ENCODE measurements at regions not wholly inside any gene's neighbourhood (a gene's known extent, or its start where the extent isn't known, plus 50 kb on each side); places are given as distances from the start of the nearest gene placed in this dataset.

DNA sequence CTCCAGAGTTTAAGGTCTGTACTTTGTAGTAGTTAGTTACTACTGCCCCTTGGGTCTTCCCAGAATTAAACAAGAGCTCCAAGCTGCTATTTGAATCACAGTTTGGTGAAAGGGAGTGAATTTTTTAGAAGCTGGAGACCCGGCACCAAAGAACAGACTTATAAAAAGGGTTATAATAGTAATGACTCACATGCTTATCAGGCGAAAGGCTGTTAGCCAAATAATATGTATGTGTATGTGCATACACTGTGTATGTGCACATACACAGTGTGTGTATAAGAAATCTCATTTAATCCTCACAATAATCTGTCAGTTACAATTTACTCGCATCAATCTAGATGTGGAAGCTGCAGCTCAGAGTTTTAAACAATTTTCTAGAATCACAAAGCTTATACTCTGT, 59.5 kb upstream of the ITGA1 start:
- Histone ChIP-seq H3K18ac (ENCODE audit: extremely low read depth, low read length) (no peak overlapping the region), H3K4me3 (ENCODE audit: extremely low read depth in 1 of 4, insufficient read depth in 2 of 4, low read depth in 3 of 4, low read length in 4 of 4) (no peak overlapping the region), H2BK12ac (ENCODE audit: low read depth, low read length) (no peak overlapping the region), H4K20me1 (replicated peaks in 1 of 2; ENCODE audit: control insufficient read depth in 1 of 2, insufficient read depth in 2 of 2, low read length in 2 of 2) (no peaks in the 10 kb centered on the region), H2BK15ac (ENCODE audit: low read length) (no peak overlapping the region), H3K4ac (replicated peaks; ENCODE audit: insufficient read length, low read depth, low read length) (no peak overlapping the region), H3K36me3 (ENCODE audit: control insufficient read depth in 2 of 4, insufficient read depth in 4 of 4, low read length in 3 of 4) (no peaks in the 10 kb centered on the region), H3K27me3 (replicated peaks in 1 of 4; ENCODE audit: control insufficient read depth in 3 of 4, extremely low read depth in 1 of 4, insufficient read depth in 3 of 4, low read length in 3 of 4) (no peaks in the 10 kb centered on the region), H2BK20ac (ENCODE audit: low read length) (no peak overlapping the region), H2BK5ac (ENCODE audit: low read depth, low read length) (no peak overlapping the region), H3K14ac (ENCODE audit: insufficient read length) (no peak overlapping the region), H2AK5ac (ENCODE audit: low read depth, low read length) (no peak overlapping the region), H3K79me2 (ENCODE audit: control insufficient read depth in 1 of 2, insufficient read depth in 2 of 2, low read length in 2 of 2) (no peaks in the 10 kb centered on the region), H3K23ac (ENCODE audit: insufficient read length) (no peak overlapping the region), H4K8ac (ENCODE audit: extremely low read depth, insufficient read depth, low read length) (no peak overlapping the region), H3K9ac (replicated peaks in 1 of 4; ENCODE audit: extremely low read depth in 1 of 4, low read depth in 3 of 4, low read length in 3 of 4) (no peak overlapping the region), H4K91ac (replicated peaks; ENCODE audit: insufficient read length, low read length) (no peak overlapping the region), H2AFZ (ENCODE audit: low read length) (no peak overlapping the region), H3K9me3 (ENCODE audit: insufficient read depth in 2 of 2, low read depth in 1 of 2, low read length in 1 of 2) (peaks cover 0 to 3% of the 10 kb centered on the region in 2 experiments; a peak in 2 of 4 replicates), H3K56ac (replicated peaks; ENCODE audit: insufficient read length, low read depth, low read length) (no peak overlapping the region), H3K23me2 (ENCODE audit: low read depth, low read length) (no peaks in the 10 kb centered on the region), H3K4me2 (ENCODE audit: insufficient read depth in 1 of 2, low read depth in 2 of 2, low read length in 2 of 2) (no peak overlapping the region), H3K4me1 (replicated peaks in 1 of 4; ENCODE audit: control insufficient read depth in 3 of 4, insufficient read depth in 4 of 4, low read length in 3 of 4) (no peaks in the 10 kb centered on the region), H4K5ac (ENCODE audit: insufficient read length, low read depth, low read length) (no peak overlapping the region), H3K79me1 (ENCODE audit: low read depth, low read length) (no peaks in the 10 kb centered on the region), H2BK120ac (replicated peaks; ENCODE audit: low read depth, low read length) (no peak overlapping the region), H3K27ac (ENCODE audit: low read depth, low read length) (no peak overlapping the region)
- WGBS, 2 experiments (ENCODE audit: extremely low coverage in 1 of 2, insufficient coverage in 1 of 2, insufficient read length in 1 of 2, insufficient replicate concordance in 2 of 2, low coverage in 1 of 2, low lambda C conversion rate in 2 of 2, missing lambda C conversion rate in 1 of 2), result 93% methylated on average over 3 of the region's 3 CpGs; no CpG with 5 or more reads in 1 of the 2 experiments
- POLR2A ChIA-PET (ENCODE audit: partially characterized antibody), result no interaction called here
- CTCF ChIA-PET (ENCODE audit: partially characterized antibody), result interaction anchor here (0.7 to 0.9 kb wide), 2 partner anchors 30 to 385 kb away, joined by 3 read pairs; no protein-coding TSS in a partner anchor
- no peak for DNase-seq (ENCODE audit: low read depth in 1 of 2, low spot score in 2 of 2)
- no peak for FAIRE-seq
- no peak for TF ChIP-seq GTF2F1 (IDR thresholded peaks at IDR 0.05; ENCODE audit: borderline replicate concordance, low read depth, low read length)
- TF ChIP-seq CHD1 (IDR thresholded peaks at IDR 0.05; ENCODE audit: low read depth, low read length), result no peak
- TF ChIP-seq SIRT6 (IDR thresholded peaks at IDR 0.05; ENCODE audit: low read length), result no peak
- TF ChIP-seq TBP (IDR thresholded peaks at IDR 0.05; ENCODE audit: low read depth, low read length), result no peak
- TF ChIP-seq TAF1 (IDR thresholded peaks at IDR 0.05; ENCODE audit: low read depth, low read length), result no peak
- TF ChIP-seq JUND (IDR thresholded peaks at IDR 0.05; ENCODE audit: low read length), result no peak
- TF ChIP-seq MAFK (IDR thresholded peaks at IDR 0.05; ENCODE audit: low read depth, low read length), result no peak
- TF ChIP-seq, protein P1, sequence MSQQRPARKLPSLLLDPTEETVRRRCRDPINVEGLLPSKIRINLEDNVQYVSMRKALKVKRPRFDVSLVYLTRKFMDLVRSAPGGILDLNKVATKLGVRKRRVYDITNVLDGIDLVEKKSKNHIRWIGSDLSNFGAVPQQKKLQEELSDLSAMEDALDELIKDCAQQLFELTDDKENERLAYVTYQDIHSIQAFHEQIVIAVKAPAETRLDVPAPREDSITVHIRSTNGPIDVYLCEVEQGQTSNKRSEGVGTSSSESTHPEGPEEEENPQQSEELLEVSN (IDR thresholded peaks at IDR 0.05), result no peak
- no peak for TF ChIP-seq CREB1 (IDR thresholded peaks at IDR 0.05)
- no peak for TF ChIP-seq BRCA1 (IDR thresholded peaks at IDR 0.05; ENCODE audit: low read depth, low read length)
- no peak for TF ChIP-seq TEAD4 (IDR thresholded peaks at IDR 0.05; ENCODE audit: low read depth, low read length)
- TF ChIP-seq SAP30 (IDR thresholded peaks at IDR 0.05; ENCODE audit: insufficient read depth, insufficient replicate concordance, low read length), result no peak
- TF ChIP-seq CEBPB (IDR thresholded peaks at IDR 0.05; ENCODE audit: low read depth, low read length), result no peak
- TF ChIP-seq SP2 (IDR thresholded peaks at IDR 0.05; ENCODE audit: low read length), result no peak
- TF ChIP-seq KDM1A (IDR thresholded peaks at IDR 0.05; ENCODE audit: borderline replicate concordance, low read length), result no peak
- TF ChIP-seq POLR2AphosphoS5 (IDR thresholded peaks at IDR 0.05; ENCODE audit: low read depth, low read length), result no peak
- no peak for TF ChIP-seq SP1 (IDR thresholded peaks at IDR 0.05; ENCODE audit: low read depth, low read length)

All from H1 (cell line).